SKM-1 treated with dmso at 0.1 percent for 144 hours (cell line): ENCODE measurements at regions not wholly inside any gene's neighbourhood (a gene's known extent, or its start where the extent isn't known, plus 50 kb on each side); places are given as distances from the start of the nearest gene placed in this dataset.
"Not testable (repeated sequence)": the region's sequence is repeated elsewhere in the genome, so short reads cannot be mapped to it uniquely, and the experiment has no call there.

Experiments
- DNase-seq: peaks from one replicate; lab custom pipeline; 2025; ENCODE audit not compliant: unreplicated experiment; lab: John Stamatoyannopoulos, UW

- DNase-seq, result no peak
Measured at GRCh38 chr18:37845498-37845897, 279.9 kb upstream of the CELF4 start.

DNA sequence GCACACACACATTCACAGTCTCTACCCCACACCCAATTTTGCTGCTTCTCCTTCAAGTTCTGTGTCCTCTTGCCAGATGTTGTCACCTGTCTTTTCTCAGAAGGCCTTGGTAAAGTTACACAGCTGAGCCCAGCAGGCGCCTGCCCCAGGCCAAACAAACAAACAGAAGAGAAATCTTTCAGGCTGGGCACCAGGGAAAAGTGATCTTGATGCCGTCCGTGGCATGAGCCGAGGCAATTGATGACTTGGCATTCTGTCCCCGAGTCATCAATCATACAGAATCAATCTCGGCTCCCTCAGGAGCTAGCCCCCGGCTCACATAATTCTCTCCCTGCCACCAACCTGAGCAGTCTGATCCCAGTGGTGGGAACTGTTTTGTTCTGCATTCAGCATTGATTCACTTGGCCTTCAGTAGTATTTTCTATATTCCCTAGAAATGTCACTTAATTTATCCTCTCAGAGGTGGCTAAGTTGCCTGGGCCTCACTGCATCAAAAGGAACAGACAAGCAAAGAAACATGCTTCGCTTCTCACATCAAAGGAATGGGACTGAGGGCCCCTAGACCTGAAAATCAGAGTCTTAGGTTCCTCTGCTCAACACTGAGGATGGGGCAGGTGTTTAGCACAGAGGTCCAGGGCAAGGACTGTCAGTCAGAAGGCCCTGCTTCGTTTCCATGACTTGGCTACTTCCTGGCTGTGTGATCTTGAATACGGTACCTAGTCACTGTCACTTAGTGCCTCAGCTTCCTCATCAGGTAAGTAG lies 278.8 kb upstream of the CELF4 start:
- no peak for DNase-seq

DNA sequence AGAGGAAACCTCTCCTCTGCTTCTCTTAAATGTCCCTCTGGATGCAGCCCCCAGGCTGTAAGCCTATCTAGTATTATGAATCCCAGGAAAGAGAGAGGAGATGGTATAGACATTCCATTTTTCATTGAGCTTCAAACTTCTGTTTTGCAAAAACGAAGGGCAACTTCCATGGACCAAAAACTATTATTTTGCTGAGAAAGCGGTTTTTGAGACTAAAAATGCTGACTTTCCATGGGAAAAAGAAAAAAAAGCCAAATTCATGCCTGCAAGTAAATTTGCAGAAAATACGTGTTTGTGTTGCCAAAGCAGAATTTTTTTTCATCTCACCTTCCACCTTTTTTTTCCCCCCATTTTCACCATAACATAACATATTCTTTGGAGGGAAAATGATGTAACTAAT lies 272.5 kb upstream of the CELF4 start:
- DNase-seq, result no peak

DNA sequence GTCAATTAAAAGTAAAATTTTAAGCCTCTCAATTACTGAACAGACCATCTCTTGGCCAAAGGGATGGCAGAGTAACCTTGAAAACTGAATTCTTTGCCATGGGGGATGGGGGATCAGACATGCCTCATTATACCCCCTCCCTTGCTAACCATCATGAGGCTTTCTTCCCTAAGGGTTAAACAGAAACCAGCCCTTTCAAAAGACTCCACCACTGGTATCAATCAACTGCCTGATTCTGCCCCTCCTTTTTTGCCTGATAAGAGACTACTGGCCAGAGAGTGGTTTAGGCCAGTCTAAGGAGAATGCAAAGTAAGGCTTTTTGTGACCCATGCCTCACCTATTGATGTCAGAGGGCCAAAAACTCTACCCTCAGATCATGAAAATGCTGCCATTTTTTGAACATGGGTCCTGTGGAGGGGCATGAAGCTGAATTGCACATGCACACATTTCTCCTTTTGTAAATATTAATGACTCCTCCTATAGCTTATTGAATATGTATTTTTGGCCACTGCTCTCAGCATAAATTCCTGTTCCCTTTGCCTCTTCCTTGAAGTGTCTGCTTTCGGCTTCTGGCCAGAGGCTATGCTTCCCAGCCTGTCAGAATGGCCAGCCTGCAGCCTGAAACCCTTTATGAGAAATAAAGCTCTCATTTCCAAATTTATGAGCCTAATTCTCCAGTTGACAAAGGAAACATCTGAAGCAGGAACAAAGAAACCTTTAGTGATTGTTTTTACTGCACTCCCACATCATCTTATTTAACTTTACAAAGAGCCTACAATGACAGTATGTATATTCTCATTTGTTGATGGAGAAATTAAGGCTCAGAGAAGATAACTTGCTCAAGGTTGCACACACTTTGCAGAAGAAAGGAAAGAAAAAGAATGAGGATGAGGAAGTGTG lies 270.7 kb upstream of the CELF4 start:
- DNase-seq, result no peak

DNA sequence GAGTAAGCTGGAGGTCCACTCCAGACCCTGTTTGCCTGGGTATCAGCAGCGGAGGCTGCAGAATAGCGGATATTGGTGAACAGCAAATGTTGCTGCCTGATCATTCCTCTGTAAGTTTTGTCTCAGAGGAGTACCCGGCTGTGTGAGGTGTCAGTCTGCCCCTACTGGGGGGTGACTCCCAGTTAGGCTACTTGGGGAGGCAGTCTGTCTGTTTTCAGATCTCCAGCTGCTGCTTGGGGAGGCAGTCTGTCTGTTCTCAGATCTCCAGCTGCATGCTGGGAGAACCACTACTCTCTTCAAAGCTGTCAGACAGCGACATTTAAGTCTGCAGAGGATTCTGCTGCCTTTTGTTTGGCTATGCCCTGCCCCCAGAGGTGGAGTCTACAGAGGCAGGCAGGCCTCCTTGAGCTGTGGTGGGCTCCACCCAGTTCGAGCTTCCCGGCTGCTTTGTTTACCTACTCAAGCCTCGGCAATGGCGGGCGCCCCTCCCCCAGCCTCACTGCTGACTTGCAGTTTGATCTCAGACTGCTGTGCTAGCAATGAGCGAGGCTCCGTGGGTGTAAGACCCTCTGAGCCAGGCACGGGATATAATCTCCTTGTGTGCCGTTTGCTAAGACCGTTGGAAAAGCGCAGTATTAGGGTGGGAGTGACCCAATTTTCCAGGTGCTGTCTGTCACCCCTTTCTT lies 266.6 kb upstream of the CELF4 start:
- not testable (repeated sequence) for DNase-seq

GRCh38 chr18:37812961-37813360 lies 247.4 kb upstream of the CELF4 start:
- no peak for DNase-seq

DNA sequence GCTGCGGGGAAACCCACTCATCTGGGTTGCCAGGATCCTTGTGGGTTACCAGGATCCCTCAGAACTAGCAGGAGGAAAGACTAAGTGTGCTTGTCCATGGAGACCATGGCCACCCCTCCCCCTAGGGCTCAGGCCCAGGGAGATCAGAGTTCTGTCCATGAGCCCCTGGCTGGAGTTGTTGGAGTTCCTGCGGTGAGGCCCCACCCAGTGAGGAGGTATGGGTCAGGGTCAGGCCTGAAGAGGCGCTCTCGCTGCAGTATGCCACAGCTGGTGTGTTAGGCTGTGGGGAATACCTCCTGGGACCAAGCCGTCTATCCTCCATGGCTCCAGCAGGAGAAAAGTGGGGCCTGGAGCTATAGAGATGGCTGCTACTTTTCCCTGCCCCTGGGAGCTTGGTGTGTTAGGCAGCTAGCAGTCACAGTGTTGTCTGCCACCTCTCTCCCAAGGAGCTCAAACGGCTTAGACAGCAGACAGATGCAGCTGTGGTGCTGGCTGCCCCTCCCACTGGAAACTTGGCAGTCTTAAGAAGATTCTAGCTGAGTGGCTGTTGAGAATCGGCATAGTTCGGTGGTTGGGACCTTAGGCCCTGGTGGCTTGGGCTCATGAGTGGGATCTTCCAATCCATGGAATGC lies 240.3 kb upstream of the CELF4 start:
- no peak for DNase-seq

DNA sequence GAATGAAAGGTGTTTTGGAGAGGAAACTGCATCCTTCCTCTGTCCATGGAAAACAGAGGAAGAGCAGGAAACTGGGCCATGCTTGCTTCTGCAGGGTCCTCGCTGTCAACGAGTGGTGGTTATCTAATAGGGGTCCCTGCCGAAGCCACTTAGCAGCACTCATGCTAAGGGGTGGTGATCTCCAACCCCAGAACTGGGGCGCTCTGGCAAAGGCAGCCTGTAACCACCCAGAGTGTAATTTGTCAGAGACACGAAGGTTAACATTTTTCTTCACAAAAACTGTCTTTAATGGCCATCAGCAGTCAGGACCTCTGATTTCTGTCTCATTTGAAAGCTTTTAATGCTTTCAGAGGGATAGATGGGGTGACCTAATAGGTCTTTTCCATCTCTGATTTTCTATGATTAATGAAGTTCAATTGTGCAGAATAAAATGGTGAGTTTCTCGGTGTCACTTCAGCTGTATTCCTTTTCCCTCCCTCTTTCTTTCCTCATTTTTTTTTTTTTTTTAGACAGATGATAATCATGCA lies 231.3 kb upstream of the CELF4 start:
- DNase-seq, result no peak

DNA sequence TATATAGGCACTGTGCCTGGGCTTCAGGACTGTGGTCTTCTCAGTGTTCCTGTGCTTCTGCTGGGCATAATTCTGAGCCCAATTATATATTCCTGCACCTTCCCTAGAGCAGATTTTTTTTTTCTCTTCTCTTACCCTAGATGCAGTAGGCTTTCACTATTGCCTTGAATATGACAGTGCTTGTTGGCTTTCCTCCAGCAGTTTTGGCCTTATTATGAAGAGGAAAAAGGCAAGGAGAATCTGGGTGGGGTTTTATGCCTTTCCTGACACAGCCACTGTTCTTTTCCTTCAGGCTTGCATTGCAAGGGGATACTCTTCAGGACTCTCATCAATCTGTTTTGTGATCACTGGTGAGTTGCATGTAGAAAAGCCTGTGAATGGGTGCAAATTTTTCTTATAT lies 221.9 kb upstream of the CELF4 start:
- no peak for DNase-seq

DNA sequence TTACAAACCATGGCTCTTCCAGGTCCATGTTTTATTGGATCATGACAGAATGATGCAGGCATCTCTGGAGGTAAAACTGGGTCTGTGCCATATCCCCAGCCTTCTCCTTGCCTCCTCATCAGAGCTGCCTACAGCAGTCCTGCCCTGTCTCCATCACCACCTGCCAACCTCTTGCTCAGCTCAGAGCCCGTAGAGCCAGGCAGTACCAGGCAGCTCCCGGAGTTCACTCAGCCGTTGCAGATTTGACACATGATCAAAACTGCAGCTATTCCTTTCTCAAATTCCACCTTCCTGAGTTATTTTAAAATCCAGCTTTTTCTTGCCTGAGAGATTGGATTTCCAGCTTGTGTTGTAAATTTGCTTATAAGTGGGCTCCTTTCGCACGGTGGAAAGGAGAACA lies 218.2 kb upstream of the CELF4 start:
- DNase-seq, result no peak

GRCh38 chr18:37779220-37779619 lies 213.6 kb upstream of the CELF4 start:
- no peak for DNase-seq

GRCh38 chr18:37778417-37779165 lies 213.0 kb upstream of the CELF4 start:
- peak; percentile 5 for DNase-seq

DNA sequence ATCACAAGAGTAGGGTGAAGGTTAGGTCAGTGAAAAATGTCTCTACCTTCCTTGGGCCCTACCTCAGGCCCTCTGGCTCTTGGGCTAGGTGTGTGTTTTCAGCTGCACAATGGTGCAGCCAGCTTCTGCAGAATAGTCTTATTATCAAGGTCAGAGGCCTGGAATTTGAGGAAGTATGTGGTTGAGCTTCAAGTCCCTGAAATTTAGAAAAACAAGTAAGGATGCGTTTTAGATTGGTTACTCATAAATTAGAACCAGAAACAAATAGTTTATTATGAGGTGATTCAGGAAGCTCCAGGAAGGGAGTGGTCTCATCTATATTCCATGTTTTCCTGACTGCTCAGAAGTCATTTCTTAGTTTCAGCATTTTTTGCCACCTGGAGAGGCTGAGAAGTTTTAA lies 204.2 kb upstream of the CELF4 start:
- no peak for DNase-seq

- DNase-seq, result no peak
Measured at GRCh38 chr18:37764541-37765288, 199.1 kb upstream of the CELF4 start.

DNA sequence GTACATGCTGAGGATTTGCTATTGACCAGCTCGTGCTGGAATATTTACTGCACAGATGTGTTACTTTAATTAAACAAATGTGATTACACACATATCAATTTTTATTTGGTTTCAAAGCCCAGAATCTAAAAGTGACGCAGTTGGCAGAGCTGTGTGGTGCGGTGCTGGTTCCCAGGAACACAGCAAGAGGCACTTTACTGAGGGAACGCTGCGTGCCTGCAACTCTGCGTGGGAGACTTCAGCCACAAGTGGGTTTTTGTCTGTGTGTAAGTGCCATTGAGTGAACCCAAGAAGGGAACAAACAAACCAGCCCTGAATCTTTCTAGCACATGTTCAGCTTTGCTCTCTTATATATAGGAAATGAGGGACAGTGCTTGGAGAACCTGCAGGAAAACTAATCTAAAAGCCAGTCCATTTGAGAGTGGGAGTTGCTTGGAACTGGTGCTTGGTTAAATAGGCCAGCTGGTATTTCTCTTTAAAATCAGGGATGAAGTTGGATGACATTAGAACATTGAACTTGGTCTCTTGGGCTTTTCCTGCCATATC lies 196.6 kb upstream of the CELF4 start:
- DNase-seq, result no peak

DNA sequence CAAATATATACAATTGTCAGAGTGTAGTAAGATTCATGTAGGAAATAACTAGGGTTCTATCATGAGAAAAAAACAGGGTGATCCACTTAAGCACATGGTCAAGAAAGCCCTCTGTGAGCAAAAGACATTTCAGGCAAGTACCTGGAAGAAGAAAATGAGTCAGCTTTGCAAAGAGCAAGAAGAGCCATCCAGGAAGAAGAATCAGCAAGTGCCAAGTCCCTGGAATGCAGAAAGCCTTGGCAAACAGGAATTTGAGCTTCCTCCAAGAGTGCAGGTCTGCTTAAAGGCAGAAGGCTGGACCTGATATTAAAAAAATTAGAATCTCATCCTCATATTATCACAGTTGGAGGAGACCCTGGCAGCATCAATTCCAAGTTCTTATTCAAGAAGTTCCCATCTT lies 188.5 kb upstream of the CELF4 start:
- DNase-seq, result no peak

DNA sequence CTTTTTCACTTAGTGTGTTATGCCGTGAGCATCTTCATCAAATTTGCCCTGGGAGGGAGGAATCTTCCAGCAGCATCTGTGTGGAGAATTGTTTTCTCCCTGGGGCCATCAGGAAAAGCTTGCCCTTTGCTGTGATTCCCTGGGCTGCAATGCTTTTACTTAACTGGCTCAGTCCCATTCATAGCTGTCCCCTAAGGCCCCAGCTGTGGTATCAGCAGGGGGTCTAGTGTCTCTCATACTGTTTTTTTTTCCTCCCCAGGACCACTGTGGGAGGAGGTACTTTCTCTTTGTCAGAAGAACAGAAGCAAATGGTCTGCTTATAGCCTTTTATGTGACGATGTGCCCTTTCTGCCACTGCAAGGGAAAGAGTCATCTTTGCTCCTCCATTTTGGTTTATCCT lies 176.8 kb upstream of the CELF4 start:
- no peak for DNase-seq

DNA sequence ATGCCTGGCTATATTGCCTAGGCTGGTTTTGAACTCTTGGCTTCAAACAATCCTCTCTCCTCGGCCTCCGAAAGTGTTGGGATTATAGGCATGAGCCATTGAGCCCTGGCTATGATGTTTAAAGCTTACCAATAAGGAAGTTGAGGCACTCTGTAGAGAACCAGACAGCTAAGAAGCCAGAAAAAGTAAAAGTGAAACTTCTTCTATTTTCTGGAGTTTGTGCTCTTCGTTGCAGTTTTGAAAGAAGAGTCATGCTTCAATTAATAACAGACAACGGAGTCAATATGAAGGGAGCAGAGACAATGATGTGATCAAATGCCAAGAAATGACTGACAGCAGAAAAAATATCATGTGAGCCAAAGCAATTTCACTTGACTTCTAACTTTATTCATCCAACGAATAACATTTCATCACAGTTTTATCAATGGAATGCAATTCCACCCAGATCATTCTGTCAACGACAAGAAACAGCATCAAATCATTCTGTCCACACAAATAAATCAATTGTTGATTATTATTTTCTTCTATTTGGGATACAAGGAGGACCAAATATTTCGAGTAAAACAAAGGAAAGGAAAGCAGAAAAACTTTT lies 175.5 kb upstream of the CELF4 start:
- DNase-seq, result no peak

GRCh38 chr18:37734406-37734805 lies 168.8 kb upstream of the CELF4 start:
- no peak for DNase-seq
